SK-N-SH (cell line): ENCODE measurements at regions not wholly inside any gene's neighbourhood (a gene's known extent, or its start where the extent isn't known, plus 50 kb on each side); places are given as distances from the start of the nearest gene placed in this dataset.

Source experiments
- CTCF ChIA-PET: fragments of 300-600, 350-600 bp; formaldehyde crosslinking; extraction: SDS; loops from one replicate; lab custom pipeline; 2021; lab: Yijun Ruan, JAX
- POLR2A ChIA-PET: fragments of 350-600 bp; sonication (Branson Sonifier 250); formaldehyde crosslinking; extraction: SDS; loops from one replicate; lab custom pipeline; 2020; ENCODE audit warnings: antibody characterized with exemption, inconsistent platforms; lab: Yijun Ruan, JAX
- DNase-seq: peaks from one replicate; pipeline ENCODE4 v3.0.0; 2012
- H2AFZ ChIP-seq: fragments of 200-600 bp; sonication (generic); 2 replicates; pipeline ENCODE4 v1.8.1; 2016; ENCODE audit warnings: antibody characterized with exemption, mild to moderate bottlenecking, low read depth
- H3F3A ChIP-seq: fragments of 200-600 bp; sonication (generic); replicated peaks from 2 replicates; pipeline ENCODE3; 2016; ENCODE audit warnings: antibody characterized with exemption, mild to moderate bottlenecking; ENCODE audit not compliant: insufficient read depth
- H3K27ac ChIP-seq, 2 experiments: fragments of 200-500 bp in 1 of 2; fragments of 200-600 bp in 1 of 2; sonication (Bioruptor generic) in 1 of 2; sonication (generic), shearing (Covaris generic) in 1 of 2; 2 replicates each; pipeline versions ENCODE4 v1.5.1 to v1.6.1; 2014 to 2016; ENCODE audit warnings: low read depth in 2 of 2, inconsistent platforms in 1 of 2, low read length in 1 of 2, mild to moderate bottlenecking in 1 of 2, mixed read lengths in 1 of 2
- H3K27me3 ChIP-seq: fragments of 200-600 bp; sonication (generic), shearing (Covaris generic); 2 replicates; pipeline ENCODE4 v1.6.1; 2016; ENCODE audit warnings: mixed run types; ENCODE audit not compliant: insufficient read depth
- H3K36me3 ChIP-seq, 2 experiments: fragments of 200-500 bp in 1 of 2; fragments of 200-600 bp in 1 of 2; sonication (Bioruptor generic) in 1 of 2; sonication (generic) in 1 of 2; replicated peaks in 1 of 2; 2 replicates each; pipeline versions ENCODE3 to v1.5.1; 2014 to 2016; ENCODE audit warnings: low read length in 1 of 2, mild to moderate bottlenecking in 1 of 2; ENCODE audit not compliant: insufficient read depth in 2 of 2, control insufficient read depth in 1 of 2
- H3K4me1 ChIP-seq, 2 experiments: fragments of 200-500 bp in 1 of 2; fragments of 200-600 bp in 1 of 2; sonication (Bioruptor generic) in 1 of 2; sonication (generic), shearing (Covaris generic) in 1 of 2; 2 replicates each; pipeline versions ENCODE4 v1.5.1 to v1.6.1; 2014 to 2016; ENCODE audit warnings: low read depth in 1 of 2, low read length in 1 of 2, mixed run types in 1 of 2; ENCODE audit not compliant: insufficient read depth in 2 of 2, control insufficient read depth in 1 of 2
- H3K4me2 ChIP-seq: fragments of 200-600 bp; sonication (generic), shearing (Covaris generic); 2 replicates; pipeline ENCODE4 v1.6.1; 2017; ENCODE audit warnings: mixed run types
- H3K4me3 ChIP-seq, 2 experiments: fragments of 200-500 bp in 1 of 2; fragments of 200-600 bp in 1 of 2; sonication (Bioruptor generic) in 1 of 2; sonication (generic), shearing (Covaris generic) in 1 of 2; 2 replicates each; pipeline versions ENCODE4 v1.5.1 to v1.8.1; 2014 to 2016; ENCODE audit warnings: low read depth in 2 of 2, inconsistent platforms in 1 of 2, low read length in 1 of 2, mild to moderate bottlenecking in 1 of 2, mixed read lengths in 1 of 2, moderate library complexity in 1 of 2
- H3K79me2 ChIP-seq: fragments of 200-600 bp; sonication (generic); 2 replicates; pipeline ENCODE4 v1.8.1; 2017; ENCODE audit warnings: mild to moderate bottlenecking; ENCODE audit not compliant: insufficient read depth
- H3K9ac ChIP-seq: fragments of 200-600 bp; sonication (generic); 2 replicates; pipeline ENCODE4 v1.6.1; 2017; ENCODE audit warnings: mixed run types
- H3K9me2 ChIP-seq: fragments of 200-600 bp; sonication (generic); 2 replicates; pipeline ENCODE4 v1.6.1; 2017; ENCODE audit warnings: mixed run types
- H3K9me3 ChIP-seq: fragments of 200-600 bp; sonication (generic); 2 replicates; pipeline ENCODE4 v1.6.1; 2017; ENCODE audit warnings: mixed run types, mild to moderate bottlenecking, moderate library complexity
- H4K20me1 ChIP-seq: fragments of 200-600 bp; sonication (generic); 2 replicates; pipeline ENCODE4 v1.6.1; 2017; ENCODE audit warnings: mild to moderate bottlenecking, mixed run types; ENCODE audit not compliant: insufficient read depth
- CHD2 ChIP-seq: fragments of 150-350 bp; IDR thresholded peaks from 2 replicates; pipeline ENCODE4 v1.6.1; 2018; ENCODE audit warnings: low read length; ENCODE audit not compliant: partially characterized antibody
- EP300 ChIP-seq, 2 experiments: IDR thresholded peaks; 2 replicates each; pipeline versions ENCODE4 v1.4.0 to v1.6.1; 2012; ENCODE audit warnings: borderline replicate concordance in 1 of 2, low read depth in 1 of 2, low read length in 1 of 2
- EZH2phosphoT487 ChIP-seq: fragments of 200-600 bp; sonication (generic); IDR thresholded peaks from 2 replicates; pipeline ENCODE4 v1.6.1; 2017; ENCODE audit warnings: low read depth, mixed run types, mild to moderate bottlenecking, antibody characterized with exemption, moderate library complexity, borderline replicate concordance
- FOSL2 ChIP-seq: IDR thresholded peaks from 2 replicates; pipeline ENCODE4 v1.4.0; 2012; ENCODE audit warnings: low read depth, mild to moderate bottlenecking, moderate library complexity, borderline replicate concordance
- IRF3 ChIP-seq: fragments of 150-350 bp; IDR thresholded peaks from 2 replicates; pipeline ENCODE4 v1.6.1; 2016; ENCODE audit warnings: mild to moderate bottlenecking, low read depth, low read length
- MXI1 ChIP-seq: IDR thresholded peaks from 2 replicates; pipeline ENCODE4 v1.6.1; 2012; ENCODE audit warnings: mild to moderate bottlenecking, low read depth, low read length, improper control_type of control experiment
- NFIC ChIP-seq: IDR thresholded peaks from 2 replicates; pipeline ENCODE4 v1.4.0; 2012; ENCODE audit warnings: borderline replicate concordance
- NRF1 ChIP-seq: IDR thresholded peaks from 2 replicates; pipeline ENCODE4 v1.6.1; 2012; ENCODE audit warnings: low read depth, mild to moderate bottlenecking, low read length
- POLR2AphosphoS5 ChIP-seq: IDR thresholded peaks from 2 replicates; pipeline ENCODE4 v1.6.1; 2012; ENCODE audit warnings: low read depth, low read length
- RAD21 ChIP-seq: IDR thresholded peaks from 2 replicates; pipeline ENCODE4 v1.6.1; 2012; ENCODE audit warnings: mild to moderate bottlenecking, low read length
- RCOR1 ChIP-seq: fragments of 150-350 bp; IDR thresholded peaks from 2 replicates; pipeline ENCODE4 v1.6.1; 2017; ENCODE audit warnings: antibody characterized with exemption, low read length
- SMC3 ChIP-seq: IDR thresholded peaks from 2 replicates; pipeline ENCODE4 v1.6.1; 2012; ENCODE audit warnings: low read depth, low read length, improper control_type of control experiment
- TCF12 ChIP-seq: IDR thresholded peaks from 2 replicates; pipeline ENCODE4 v1.4.0; 2012
- YY1 ChIP-seq: IDR thresholded peaks from 2 replicates; pipeline ENCODE4 v1.4.0; 2012; ENCODE audit warnings: low read depth, mild to moderate bottlenecking
- WGBS: methylation state at CpG from one replicate; pipeline ENCODE4 v1.1.6; 2017; ENCODE audit warnings: low lambda C conversion rate; 5-methylcytosine and 5-hydroxymethylcytosine counted together
- TF ChIP-seq, protein P1 (sequence below): IDR thresholded peaks from 2 replicates; pipeline ENCODE4 v1.4.0; 2012; ENCODE audit warnings: low read depth
- TF ChIP-seq, protein P2 (sequence below): IDR thresholded peaks from 2 replicates; pipeline ENCODE4 v1.4.0; 2012; ENCODE audit warnings: low read depth, borderline replicate concordance
- TF ChIP-seq, protein P3 (sequence below): fragments of 150-350 bp; IDR thresholded peaks from 2 replicates; pipeline ENCODE4 v1.6.1; 2017; ENCODE audit warnings: antibody characterized with exemption, low read length, low read depth, borderline replicate concordance

- ChIA-PET CTCF (no interaction called here), POLR2A (no interaction called here)
- H3K27ac ChIP-seq = no peak overlapping the region
- H3K79me2 ChIP-seq = no peaks in the 10 kb centered on the region
- H2AFZ ChIP-seq = no peak overlapping the region
- H3K27me3 ChIP-seq = no peaks in the 10 kb centered on the region
- H4K20me1 ChIP-seq = no peaks in the 10 kb centered on the region
- H3K4me2 ChIP-seq = no peak overlapping the region
- no peaks in the 10 kb centered on the region for H3K36me3 ChIP-seq
- H3K9me3 ChIP-seq = no peaks in the 10 kb centered on the region
- DNase-seq = no peak
- no peak overlapping the region for H3K4me3 ChIP-seq
- TF ChIP-seq CHD2 = no peak
- no peak for TF ChIP-seq YY1
- TF ChIP-seq FOSL2 = no peak
- TF ChIP-seq RAD21 = no peak
- TF ChIP-seq MXI1 = no peak
- no peak for TF ChIP-seq RCOR1
- TF ChIP-seq, protein P1, sequence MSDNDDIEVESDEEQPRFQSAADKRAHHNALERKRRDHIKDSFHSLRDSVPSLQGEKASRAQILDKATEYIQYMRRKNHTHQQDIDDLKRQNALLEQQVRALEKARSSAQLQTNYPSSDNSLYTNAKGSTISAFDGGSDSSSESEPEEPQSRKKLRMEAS = no peak
- TF ChIP-seq NFIC = no peak
- no peak for TF ChIP-seq EP300 (IDR thresholded peaks at IDR 0.05; ENCODE audit: borderline replicate concordance in 1 of 2, low read depth in 1 of 2, low read length in 1 of 2)
- no peak for TF ChIP-seq SMC3
- no peaks in the 10 kb centered on the region for H3K4me1 ChIP-seq
- 47% methylated on average over 4 of the region's 4 CpGs for WGBS
- no peaks in the 10 kb centered on the region for H3F3A ChIP-seq
- no peaks in the 10 kb centered on the region for H3K9me2 ChIP-seq
- H3K9ac ChIP-seq = no peak overlapping the region
These were observed 56.8 kb upstream of the UBAC2 start for GRCh38 chr13:99143904-99144303.

- no peak overlapping the region for H2AFZ ChIP-seq
- no peaks in the 10 kb centered on the region for H3K79me2 ChIP-seq
- 52% methylated on average over 6 of the region's 6 CpGs for WGBS
- no peak for DNase-seq
- no peak overlapping the region for H3K4me2 ChIP-seq
- POLR2A ChIA-PET = no interaction called here
- H3K9me2 ChIP-seq = no peaks in the 10 kb centered on the region
- H3K27me3 ChIP-seq = no peaks in the 10 kb centered on the region
- CTCF ChIA-PET = interaction anchor here (1.1 kb wide), 1 partner anchor 32 kb away, joined by 3 read pairs; no protein-coding TSS in a partner anchor
- no peak overlapping the region for H3K4me3 ChIP-seq
- H3K9ac ChIP-seq = no peak overlapping the region
- H3K9me3 ChIP-seq = no peaks in the 10 kb centered on the region
- H3K36me3 ChIP-seq = no peaks in the 10 kb centered on the region
- H3K4me1 ChIP-seq = no peaks in the 10 kb centered on the region
- no peak for TF ChIP-seq RAD21
- no peak for TF ChIP-seq EZH2phosphoT487
- TF ChIP-seq POLR2AphosphoS5 = no peak
- TF ChIP-seq, protein P2, sequence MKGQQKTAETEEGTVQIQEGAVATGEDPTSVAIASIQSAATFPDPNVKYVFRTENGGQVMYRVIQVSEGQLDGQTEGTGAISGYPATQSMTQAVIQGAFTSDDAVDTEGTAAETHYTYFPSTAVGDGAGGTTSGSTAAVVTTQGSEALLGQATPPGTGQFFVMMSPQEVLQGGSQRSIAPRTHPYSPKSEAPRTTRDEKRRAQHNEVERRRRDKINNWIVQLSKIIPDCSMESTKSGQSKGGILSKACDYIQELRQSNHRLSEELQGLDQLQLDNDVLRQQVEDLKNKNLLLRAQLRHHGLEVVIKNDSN = no peak
- TF ChIP-seq NRF1 = no peak
- TF ChIP-seq, protein P3, sequence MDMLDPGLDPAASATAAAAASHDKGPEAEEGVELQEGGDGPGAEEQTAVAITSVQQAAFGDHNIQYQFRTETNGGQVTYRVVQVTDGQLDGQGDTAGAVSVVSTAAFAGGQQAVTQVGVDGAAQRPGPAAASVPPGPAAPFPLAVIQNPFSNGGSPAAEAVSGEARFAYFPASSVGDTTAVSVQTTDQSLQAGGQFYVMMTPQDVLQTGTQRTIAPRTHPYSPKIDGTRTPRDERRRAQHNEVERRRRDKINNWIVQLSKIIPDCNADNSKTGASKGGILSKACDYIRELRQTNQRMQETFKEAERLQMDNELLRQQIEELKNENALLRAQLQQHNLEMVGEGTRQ = no peak
- no peak for TF ChIP-seq TCF12
- TF ChIP-seq IRF3 = no peak
- no peak for TF ChIP-seq YY1
- no peaks in the 10 kb centered on the region for H4K20me1 ChIP-seq
- no peak overlapping the region for H3K27ac ChIP-seq
- H3F3A ChIP-seq = no peaks in the 10 kb centered on the region
These were observed 56.3 kb upstream of the UBAC2 start for GRCh38 chr13:99144306-99144705.
